Caco-2 (cell line): ENCODE measurements at regions not wholly inside any gene's neighbourhood (a gene's known extent, or its start where the extent isn't known, plus 50 kb on each side); places are given as distances from the start of the nearest gene placed in this dataset.

ENCODE experiments used
- BruUV-seq: library from RNA; stranded (reverse); fragments of 400-500 nt; replicated peaks from 2 replicates; lab custom pipeline; 2021; lab: Mats Ljungman, UMichigan
- CTCF ChIA-PET: fragments of 300-600 bp; sonication (Branson Sonifier 250); formaldehyde crosslinking; loops from one replicate; lab custom pipeline; 2022; ENCODE audit warnings: antibody characterized with exemption; lab: Charles Lee
- POLR2A ChIA-PET: fragments of 300-600 bp; sonication (Branson Sonifier 250); formaldehyde crosslinking; loops from one replicate; lab custom pipeline; 2022; ENCODE audit warnings: antibody characterized with exemption; lab: Charles Lee
- DNase-seq, 2 experiments: peaks; one replicate each; pipeline versions ENCODE4 v3.0.0 to v3.0.0-alpha.2; 2020 to 2022
- H3K27me3 ChIP-seq: replicated peaks from 2 replicates; pipeline ENCODE4 v1.6.0; 2011; ENCODE audit warnings: low read length; ENCODE audit not compliant: control insufficient read depth, insufficient read depth
- H3K36me3 ChIP-seq: 2 replicates; pipeline ENCODE4 v1.5.1; 2011; ENCODE audit warnings: low read length; ENCODE audit not compliant: control insufficient read depth, insufficient read depth
- H3K4me1 ChIP-seq: fragments of 250-450 bp; sonication (Bioruptor Pico); 2 replicates; pipeline ENCODE4 v1.5.1; 2020; ENCODE audit warnings: mild to moderate bottlenecking
- H3K4me3 ChIP-seq: 2 replicates; pipeline ENCODE4 v1.5.1; 2011; ENCODE audit warnings: low read depth, mild to moderate bottlenecking, control low read depth, low read length
- H3K9me3 ChIP-seq: fragments of 250-450 bp; sonication (Bioruptor Pico); 2 replicates; pipeline ENCODE4 v1.5.1; 2020; ENCODE audit warnings: mild to moderate bottlenecking, moderate library complexity
- H3K27ac Mint-ChIP-seq: one replicate; pipeline ENCODE4 v1.8.0; 2022; ENCODE audit warnings: mixed read lengths; ENCODE audit not compliant: unreplicated experiment
- H3K27me3 Mint-ChIP-seq: one replicate; pipeline ENCODE4 v1.8.0; 2022; ENCODE audit warnings: mixed read lengths; ENCODE audit not compliant: insufficient read depth, unreplicated experiment
- H3K36me3 Mint-ChIP-seq: one replicate; pipeline ENCODE4 v1.8.0; 2022; ENCODE audit warnings: mild to moderate bottlenecking, mixed read lengths; ENCODE audit not compliant: insufficient read depth, unreplicated experiment
- H3K4me1 Mint-ChIP-seq: one replicate; pipeline ENCODE4 v1.8.0; 2022; ENCODE audit warnings: low read depth, mixed read lengths; ENCODE audit not compliant: unreplicated experiment
- H3K4me3 Mint-ChIP-seq: one replicate; pipeline ENCODE4 v1.8.0; 2022; ENCODE audit warnings: mild to moderate bottlenecking, moderate library complexity, mixed read lengths; ENCODE audit not compliant: unreplicated experiment
- H3K9me3 Mint-ChIP-seq: one replicate; pipeline ENCODE4 v1.8.0; 2022; ENCODE audit warnings: mixed read lengths; ENCODE audit not compliant: unreplicated experiment
- intact Hi-C: fragments of 100-400 bp; cut with micrococcal nuclease; formaldehyde crosslinking; loops from one replicate; pipeline ENCODE4 v1.10.0; 2022; ENCODE audit not compliant: unreplicated experiment
- TF ChIP-seq, protein P1 (sequence below), 2 experiments: fragments of 200-600 bp in 1 of 2; IDR thresholded peaks; 1 replicate in 1 of 2; 2 replicates in 1 of 2; pipeline versions ENCODE4 v1.5.1 to v1.8.0; 2011 to 2022; ENCODE audit warnings: antibody characterized with exemption in 1 of 2, control low read depth in 1 of 2, inconsistent platforms in 1 of 2, low read depth in 1 of 2, low read length in 1 of 2, mild to moderate bottlenecking in 1 of 2, moderate library complexity in 1 of 2; ENCODE audit not compliant: insufficient read depth in 1 of 2, severe bottlenecking in 1 of 2, unreplicated experiment in 1 of 2

DNA sequence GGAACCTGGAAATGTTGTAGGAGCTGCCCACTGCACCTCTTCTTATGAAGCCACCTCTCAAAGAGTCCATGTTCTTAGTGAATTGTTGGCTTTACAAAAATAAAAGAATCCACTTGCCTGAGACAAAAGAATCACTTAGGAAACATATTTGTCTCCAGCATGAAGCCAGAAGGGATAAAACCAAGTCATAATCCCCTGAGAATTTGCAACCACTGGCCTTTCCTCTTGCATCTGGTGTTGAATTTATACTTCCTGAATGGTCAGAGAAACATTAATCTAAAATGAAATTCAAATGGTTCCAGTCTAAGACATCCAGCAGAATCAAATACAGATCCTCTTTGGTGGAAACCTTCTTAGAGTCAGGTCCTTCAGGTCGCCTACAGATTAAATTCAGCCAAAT is 192.5 kb upstream of the ECI2 start:
- DNase-seq, result no peak
- POLR2A ChIA-PET, result no interaction called here
- Mint-ChIP-seq H3K27me3 (no peaks in the 10 kb centered on the region), H3K27ac (no peak overlapping the region), H3K36me3 (no peaks in the 10 kb centered on the region), H3K4me3 (no peak overlapping the region), H3K9me3 (no peaks in the 10 kb centered on the region), H3K4me1 (no peaks in the 10 kb centered on the region)
- CTCF ChIA-PET, result no interaction called here
- Histone ChIP-seq H3K36me3 (no peaks in the 10 kb centered on the region), H3K9me3 (0 out of 2 replicates have a peak, but pooled peaks cover 4% of the 10 kb centered on the region), H3K27me3 (no peaks in the 10 kb centered on the region), H3K4me3 (no peak overlapping the region), H3K4me1 (no peaks in the 10 kb centered on the region)
- BruUV-seq, result no TSS peak
- intact Hi-C loops, result no loop called here
- TF ChIP-seq, protein P1, sequence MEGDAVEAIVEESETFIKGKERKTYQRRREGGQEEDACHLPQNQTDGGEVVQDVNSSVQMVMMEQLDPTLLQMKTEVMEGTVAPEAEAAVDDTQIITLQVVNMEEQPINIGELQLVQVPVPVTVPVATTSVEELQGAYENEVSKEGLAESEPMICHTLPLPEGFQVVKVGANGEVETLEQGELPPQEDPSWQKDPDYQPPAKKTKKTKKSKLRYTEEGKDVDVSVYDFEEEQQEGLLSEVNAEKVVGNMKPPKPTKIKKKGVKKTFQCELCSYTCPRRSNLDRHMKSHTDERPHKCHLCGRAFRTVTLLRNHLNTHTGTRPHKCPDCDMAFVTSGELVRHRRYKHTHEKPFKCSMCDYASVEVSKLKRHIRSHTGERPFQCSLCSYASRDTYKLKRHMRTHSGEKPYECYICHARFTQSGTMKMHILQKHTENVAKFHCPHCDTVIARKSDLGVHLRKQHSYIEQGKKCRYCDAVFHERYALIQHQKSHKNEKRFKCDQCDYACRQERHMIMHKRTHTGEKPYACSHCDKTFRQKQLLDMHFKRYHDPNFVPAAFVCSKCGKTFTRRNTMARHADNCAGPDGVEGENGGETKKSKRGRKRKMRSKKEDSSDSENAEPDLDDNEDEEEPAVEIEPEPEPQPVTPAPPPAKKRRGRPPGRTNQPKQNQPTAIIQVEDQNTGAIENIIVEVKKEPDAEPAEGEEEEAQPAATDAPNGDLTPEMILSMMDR (IDR thresholded peaks at IDR 0.05; ENCODE audit: insufficient read depth in 1 of 2, low read depth in 1 of 2, low read length in 1 of 2, severe bottlenecking in 1 of 2, unreplicated experiment in 1 of 2), result no peak

DNA sequence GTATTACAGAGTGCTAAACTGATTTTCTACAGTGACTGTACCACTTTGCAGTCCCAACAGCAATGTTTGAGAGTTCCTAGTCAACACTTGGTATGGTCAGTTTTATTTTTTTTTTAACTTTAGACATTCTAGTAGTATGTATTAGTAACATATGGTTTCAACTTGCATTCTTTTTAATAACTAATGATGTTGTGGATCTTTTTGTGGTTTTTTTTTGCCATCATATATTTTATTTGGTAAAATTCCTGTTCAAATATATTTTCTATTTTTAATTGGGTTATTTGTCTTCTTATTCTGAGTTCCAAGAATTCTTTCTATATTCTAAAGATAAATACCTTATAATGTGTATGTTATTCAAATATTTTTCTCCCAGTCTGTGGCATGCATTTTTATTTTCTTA is 189.4 kb upstream of the ECI2 start:
- TF ChIP-seq, protein P1 (IDR thresholded peaks at IDR 0.05; ENCODE audit: insufficient read depth in 1 of 2, low read depth in 1 of 2, low read length in 1 of 2, severe bottlenecking in 1 of 2, unreplicated experiment in 1 of 2), result no peak
- ChIA-PET CTCF (no interaction called here), POLR2A (no interaction called here)
- BruUV-seq, result no TSS peak
- intact Hi-C loops, result no loop called here
- no peaks in the 10 kb centered on the region for H3K36me3 Mint-ChIP-seq
- no peaks in the 10 kb centered on the region for H3K4me1 Mint-ChIP-seq
- H3K4me3 Mint-ChIP-seq, result no peak overlapping the region
- Histone ChIP-seq H3K27me3 (no peaks in the 10 kb centered on the region), H3K4me1 (no peaks in the 10 kb centered on the region), H3K36me3 (no peaks in the 10 kb centered on the region), H3K9me3 (0 out of 2 replicates have a peak, but pooled peaks cover 4% of the 10 kb centered on the region), H3K4me3 (no peak overlapping the region)
- DNase-seq, result no peak
- no peaks in the 10 kb centered on the region for H3K27me3 Mint-ChIP-seq
- no peak overlapping the region for H3K27ac Mint-ChIP-seq
- H3K9me3 Mint-ChIP-seq, result no peaks in the 10 kb centered on the region

DNA sequence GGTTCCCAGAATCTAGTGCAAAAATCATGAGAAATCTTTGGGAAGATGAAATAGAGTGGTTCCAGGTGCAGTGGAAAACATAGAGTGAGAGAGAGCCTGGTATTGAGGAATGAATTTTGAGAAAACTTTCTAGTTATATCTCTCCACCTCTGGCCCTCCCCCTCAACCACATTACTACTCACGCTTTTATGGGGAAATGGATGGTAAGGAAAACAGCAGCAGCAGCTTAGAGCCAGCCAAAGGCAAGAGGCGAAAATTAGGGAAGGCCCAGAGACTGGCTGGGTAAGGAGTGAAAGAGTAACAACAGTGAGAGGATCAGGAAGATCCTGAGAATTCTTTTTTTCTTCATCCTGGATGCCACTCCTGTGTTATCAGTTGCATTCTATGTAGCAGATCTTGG is 187.9 kb upstream of the ECI2 start:
- 0 out of 2 replicates have a peak, but pooled peaks cover 4% of the 10 kb centered on the region for H3K9me3 ChIP-seq
- H3K27me3 ChIP-seq, result no peaks in the 10 kb centered on the region
- H3K4me3 ChIP-seq, result no peak overlapping the region
- TF ChIP-seq, protein P1 (IDR thresholded peaks at IDR 0.05; ENCODE audit: insufficient read depth in 1 of 2, low read depth in 1 of 2, low read length in 1 of 2, severe bottlenecking in 1 of 2, unreplicated experiment in 1 of 2), result no peak
- no peaks in the 10 kb centered on the region for H3K27me3 Mint-ChIP-seq
- no peaks in the 10 kb centered on the region for H3K36me3 ChIP-seq
- DNase-seq, result no peak
- ChIA-PET POLR2A (no interaction called here), CTCF (no interaction called here)
- no peaks in the 10 kb centered on the region for H3K9me3 Mint-ChIP-seq
- H3K27ac Mint-ChIP-seq, result no peak overlapping the region
- no TSS peak for BruUV-seq
- H3K36me3 Mint-ChIP-seq, result no peaks in the 10 kb centered on the region
- intact Hi-C loops, result no loop called here
- no peak overlapping the region for H3K4me3 Mint-ChIP-seq
- H3K4me1 Mint-ChIP-seq, result no peaks in the 10 kb centered on the region
- no peaks in the 10 kb centered on the region for H3K4me1 ChIP-seq
